ENCODE measurements at regions not wholly inside any gene's neighbourhood (a gene's known extent, or its start where the extent isn't known, plus 50 kb on each side); places are given as distances from the start of the nearest gene placed in this dataset.

GRCh38 chr5:51172903-51173626, 210.2 kb upstream of the ISL1 start:
- TF ChIP-seq CTCF (IDR thresholded peaks at IDR 0.05; ENCODE audit: poor library complexity) (no peak), EZH2phosphoT487 (IDR thresholded peaks at IDR 0.05; ENCODE audit: low read depth, severe bottlenecking, unreplicated experiment) (no peak), EZH2 (IDR thresholded peaks at IDR 0.05; ENCODE audit: borderline replicate concordance) (no peak)

All from hepatocyte (in vitro differentiated cells).